ENCODE measurements at regions not wholly inside any gene's neighbourhood (a gene's known extent, or its start where the extent isn't known, plus 50 kb on each side); places are given as distances from the start of the nearest gene placed in this dataset. TPM values are rescaled to one million over a fixed set of nuclear protein-coding genes. Genes with fewer than 3 reads are reported as not detected.
"Not testable (repeated sequence)": the region's sequence is repeated elsewhere in the genome, so short reads cannot be mapped to it uniquely, and the experiment has no call there.

GRCh38 chr10:20396701-20397100, 500.4 kb downstream of the NEBL start:
- no peak for DNase-seq

- DNase-seq: no peak
Measured at GRCh38 chr10:20396205-20396604, 500.9 kb downstream of the NEBL start.

- DNase-seq: no peak
Measured at GRCh38 chr10:20391629-20392028, 505.5 kb downstream of the NEBL start.

- no peak for DNase-seq
Measured at GRCh38 chr10:20381761-20382160, 515.4 kb downstream of the NEBL start.

- DNase-seq: no peak
Measured at GRCh38 chr10:20380401-20380800, 516.7 kb downstream of the NEBL start.

- DNase-seq: no peak
Measured at GRCh38 chr10:20372748-20373147, 524.4 kb downstream of the NEBL start.

GRCh38 chr10:20370977-20371533, 526.1 kb downstream of the NEBL start:
- not testable (repeated sequence) for DNase-seq

GRCh38 chr10:20369863-20370736, 527.0 kb downstream of the NEBL start:
- no peak for DNase-seq

- no peak for DNase-seq
Measured at GRCh38 chr10:20363684-20364083, 533.4 kb downstream of the NEBL start.

- no peak for DNase-seq
Measured at GRCh38 chr10:20355915-20356314, 539.7 kb downstream of the PLXDC2 start.

- no peak for DNase-seq
Measured at GRCh38 chr10:20355011-20355410, 538.8 kb downstream of the PLXDC2 start.

GRCh38 chr10:20354166-20354565, 537.9 kb downstream of the PLXDC2 start:
- DNase-seq: no peak

- DNase-seq: no peak
Measured at GRCh38 chr10:20350509-20350908, 534.3 kb downstream of the PLXDC2 start.

- no peak for DNase-seq
Measured at GRCh38 chr10:20343036-20343435, 526.8 kb downstream of the PLXDC2 start.

Small RNA genes in the stretch of these regions (small RNA-seq; reads per million reads assigned to genes)
- gene AL590032.1 (not detected), gene MIR4675 (not detected)
